DMS53 treated with DMSO at 0.1 percent for 48 hours (cell line): ENCODE measurements at regions not wholly inside any gene's neighbourhood (a gene's known extent, or its start where the extent isn't known, plus 50 kb on each side); places are given as distances from the start of the nearest gene placed in this dataset.
A peak's percentile ranks its signal among the peaks of the same experiment; 100 is the strongest.
"Not testable (repeated sequence)": the region's sequence is repeated elsewhere in the genome, so short reads cannot be mapped to it uniquely, and the experiment has no call there.

ENCODE experiments used
- DNase-seq: peaks from one replicate; lab custom pipeline; 2025; ENCODE audit not compliant: unreplicated experiment; lab: John Stamatoyannopoulos, UW

DNA sequence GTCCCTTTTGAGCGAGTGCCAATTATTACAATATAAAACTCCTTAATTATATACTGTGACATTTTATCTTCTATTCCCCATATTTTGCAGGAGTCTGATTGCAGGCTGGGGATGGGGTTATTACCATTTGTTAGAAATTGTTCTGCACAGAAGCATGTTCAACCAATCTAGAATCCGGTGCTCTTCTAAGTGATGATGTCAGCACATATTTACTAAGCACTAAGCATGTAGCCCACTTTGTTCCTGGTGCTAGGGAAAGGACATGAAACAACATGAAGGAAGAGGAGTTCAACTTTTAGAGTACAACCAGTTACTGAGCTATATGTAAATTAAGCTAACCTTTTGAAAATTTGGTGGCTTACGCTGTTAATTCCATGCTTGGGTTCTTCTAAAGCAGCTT is 52.8 kb upstream of the IL1RAPL2 start:
- DNase-seq: no peak

DNA sequence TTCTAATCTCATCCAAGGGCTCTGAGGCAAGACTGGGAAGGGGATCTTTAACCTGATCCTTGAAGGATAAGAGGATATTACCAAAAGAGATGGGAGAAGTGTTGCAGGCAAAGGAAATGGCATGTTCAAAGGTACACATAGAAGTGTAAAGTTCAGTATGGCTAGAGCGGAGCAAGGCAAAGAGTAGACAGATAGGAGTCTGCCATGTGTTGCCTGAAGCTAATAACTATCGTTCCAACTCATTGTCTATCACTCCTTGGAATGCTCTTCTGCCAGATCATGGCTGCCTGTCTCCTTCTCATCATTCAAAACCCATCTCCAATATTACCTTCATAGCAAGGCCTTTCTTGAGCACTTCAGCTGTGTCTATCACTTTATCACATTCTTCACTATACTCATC is 55.2 kb upstream of the IL1RAPL2 start:
- DNase-seq: no peak

DNA sequence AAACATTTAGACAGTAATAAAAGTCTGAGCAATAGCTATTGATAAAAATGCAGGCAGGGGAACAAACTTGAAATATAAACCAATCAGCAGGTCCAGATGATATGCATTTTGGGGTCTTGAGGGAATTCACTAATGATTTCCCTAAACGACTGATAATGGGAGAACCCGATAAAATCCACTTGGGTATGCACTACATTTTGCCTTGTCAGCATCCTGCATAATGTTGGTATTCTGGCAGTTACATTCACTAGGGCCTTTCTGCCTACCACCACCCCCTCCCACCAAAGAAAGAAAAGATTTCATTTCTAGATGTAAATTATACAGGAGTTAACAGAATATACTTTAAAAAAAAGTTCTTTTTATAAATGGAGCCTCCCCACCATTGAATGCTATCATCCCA is 63.5 kb upstream of the IL1RAPL2 start:
- DNase-seq: no peak

DNA sequence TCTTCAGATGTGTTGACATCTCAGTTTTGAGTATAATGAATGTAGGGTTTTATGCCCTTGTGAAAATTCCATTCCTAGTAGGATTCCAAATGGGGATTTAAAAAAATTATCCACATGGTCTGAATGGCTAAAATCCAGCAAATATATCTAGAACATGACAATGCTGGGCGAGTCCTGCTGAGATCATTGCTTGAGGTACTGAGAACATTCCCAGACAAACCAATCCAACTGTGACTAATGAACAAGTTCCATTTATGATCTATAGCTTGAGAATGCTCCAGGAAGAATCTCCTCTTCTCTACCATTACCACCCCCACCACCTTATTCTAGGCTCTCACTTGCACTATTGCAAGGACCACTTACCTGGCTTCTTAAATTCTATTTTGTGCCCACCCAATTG is 77.2 kb upstream of the IL1RAPL2 start:
- DNase-seq: no peak

DNA sequence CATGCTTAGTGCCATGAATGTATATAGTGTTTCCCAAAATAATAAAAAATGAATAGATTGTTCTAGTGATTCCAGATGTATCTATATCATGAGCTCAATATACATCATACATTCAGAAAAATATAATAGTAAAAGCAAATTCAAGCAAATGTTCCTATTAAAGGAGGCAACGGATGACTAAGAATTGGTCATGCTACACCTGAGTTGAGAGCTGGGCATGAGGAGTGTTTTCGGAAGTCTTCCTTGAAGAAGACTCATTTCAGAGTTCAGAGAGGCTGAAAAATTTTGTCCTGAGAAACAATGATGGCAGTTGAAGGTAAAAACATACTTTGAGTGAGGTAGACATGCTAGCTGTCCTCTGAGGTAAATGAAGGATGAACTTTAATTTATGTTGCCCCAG is 79.3 kb upstream of the IL1RAPL2 start:
- no peak for DNase-seq

DNA sequence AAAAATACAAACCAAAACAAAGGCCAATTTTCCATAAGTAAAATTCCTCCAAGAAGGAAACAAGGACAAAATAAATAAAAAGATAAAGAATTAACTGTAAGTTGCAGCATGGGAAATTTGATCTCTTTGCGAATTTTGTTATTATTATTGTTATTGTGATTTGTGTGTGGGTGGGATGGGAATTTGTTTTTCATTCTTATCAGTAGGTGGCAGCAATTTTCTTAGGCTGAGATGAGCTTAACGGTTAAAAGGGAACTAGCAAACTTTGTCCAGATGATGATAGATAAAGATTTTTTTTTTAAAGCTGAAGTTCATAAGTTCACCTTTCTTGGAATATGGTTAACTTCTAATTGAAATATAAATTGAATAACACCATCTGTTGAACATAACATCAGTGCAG is 83.2 kb upstream of the IL1RAPL2 start:
- DNase-seq: no peak

DNA sequence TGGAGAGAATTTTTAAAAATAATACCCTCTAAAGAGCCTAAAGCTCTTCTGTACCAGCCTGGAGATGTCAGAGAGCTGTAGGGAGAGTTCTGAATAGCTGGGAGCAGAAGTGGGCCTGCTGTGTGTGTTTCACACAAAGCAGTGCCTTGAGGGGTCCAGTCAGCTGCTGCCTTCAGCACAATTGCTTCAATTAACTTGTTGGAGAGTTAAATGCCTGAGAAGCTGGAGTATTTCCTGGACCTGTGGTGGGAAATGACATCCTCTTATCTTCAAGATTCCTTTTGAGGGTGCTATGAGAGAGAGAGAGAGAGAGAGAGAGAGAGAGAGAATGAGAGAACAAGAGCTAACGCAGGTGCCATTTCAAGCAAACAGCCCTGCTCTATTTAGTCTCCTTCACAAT is 96.2 kb upstream of the IL1RAPL2 start:
- no peak for DNase-seq

DNA sequence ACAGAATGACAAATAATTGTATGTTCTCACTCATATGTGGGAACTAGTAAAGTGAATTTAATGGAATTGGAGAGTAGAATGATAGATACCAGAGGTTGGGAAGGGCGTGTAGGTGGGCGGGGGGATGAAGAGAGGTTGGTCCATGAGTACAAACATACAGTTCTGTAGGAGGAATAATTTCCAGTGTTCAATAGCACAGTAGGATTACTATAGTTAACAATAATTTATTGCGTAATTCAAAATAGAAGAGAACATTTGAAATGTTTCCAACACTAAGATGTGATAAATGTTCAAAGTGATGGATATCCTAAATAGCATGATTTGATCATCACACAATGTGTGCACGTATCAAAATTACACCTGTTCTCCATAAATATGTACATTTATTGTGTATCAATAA is 106.2 kb upstream of the IL1RAPL2 start:
- no peak for DNase-seq

DNA sequence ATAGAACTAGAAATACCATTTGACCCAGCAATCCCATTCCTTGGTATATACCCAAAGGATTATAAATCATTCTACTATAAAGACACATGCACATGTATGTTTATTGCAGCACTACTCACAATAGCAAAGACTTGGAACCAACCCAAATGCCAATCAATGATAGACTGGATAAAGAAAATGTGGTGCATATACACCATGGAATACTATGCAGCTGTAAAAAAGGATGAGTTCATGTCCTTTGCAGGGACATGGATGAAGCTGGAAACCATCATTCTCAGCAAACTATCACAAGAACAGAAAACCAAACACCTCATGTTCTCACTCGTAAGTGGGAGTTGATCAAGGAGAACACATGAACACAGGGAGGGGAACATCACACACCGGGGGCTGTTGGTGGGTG is 108.9 kb upstream of the IL1RAPL2 start:
- not testable (repeated sequence) for DNase-seq

DNA sequence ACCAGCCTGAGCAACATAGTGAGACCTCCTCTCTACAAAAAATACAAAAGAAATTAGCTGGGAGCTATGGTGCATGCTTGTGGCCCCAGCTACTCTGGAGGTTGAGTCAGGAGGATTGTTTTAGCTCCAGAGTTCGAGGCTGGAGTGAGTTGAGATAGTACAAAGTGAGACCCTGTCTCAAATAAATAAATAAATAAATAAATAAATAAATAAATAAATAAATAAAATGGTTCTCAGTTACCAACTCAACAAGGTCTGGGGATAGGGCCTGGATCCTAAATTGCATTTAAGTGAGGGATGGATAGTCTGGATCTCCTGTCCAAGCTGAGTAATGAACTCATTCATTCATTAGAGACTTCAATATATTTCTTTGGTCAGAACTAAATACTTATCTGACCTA is 115.7 kb upstream of the IL1RAPL2 start:
- no peak for DNase-seq

DNA sequence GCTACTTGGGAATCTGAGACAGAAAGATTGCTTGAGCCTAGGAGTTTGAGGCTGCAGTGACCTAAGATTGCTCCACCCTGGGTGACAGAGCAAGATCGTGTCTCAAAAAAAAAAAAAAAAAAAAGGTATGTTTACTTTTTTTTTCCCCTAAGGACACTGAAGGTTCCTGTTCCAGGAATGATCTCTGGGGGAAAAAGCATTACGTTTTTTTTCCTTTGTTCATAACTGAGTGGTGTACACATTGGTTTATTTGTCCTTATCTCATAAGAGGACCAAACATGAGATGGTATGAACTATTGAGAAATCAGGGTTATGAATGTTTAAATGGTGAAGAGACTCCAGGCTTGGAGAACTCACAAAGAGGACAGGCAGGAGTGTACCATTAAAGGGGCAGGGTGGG is 120.4 kb upstream of the IL1RAPL2 start:
- no peak for DNase-seq

DNA sequence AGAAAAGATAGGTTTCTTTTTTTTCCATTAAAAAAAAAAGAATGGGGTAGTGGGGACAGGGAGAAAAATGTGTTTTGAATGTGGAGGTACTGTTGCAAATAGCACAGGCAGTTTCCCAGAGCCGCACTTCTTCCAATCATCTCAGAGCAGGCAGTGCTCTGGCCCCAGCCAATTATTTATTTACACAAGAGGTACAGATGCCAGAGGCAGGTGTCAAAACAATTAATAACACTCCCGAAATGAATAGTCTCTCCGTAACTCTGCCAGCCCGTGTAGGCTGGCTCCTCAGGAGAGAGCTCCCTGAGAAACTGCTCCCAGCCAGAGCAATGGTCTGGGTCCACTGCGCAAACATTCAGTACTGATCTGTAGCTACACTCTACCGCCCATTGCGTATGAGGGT is 130.8 kb upstream of the IL1RAPL2 start:
- peak; percentile 77 for DNase-seq

DNA sequence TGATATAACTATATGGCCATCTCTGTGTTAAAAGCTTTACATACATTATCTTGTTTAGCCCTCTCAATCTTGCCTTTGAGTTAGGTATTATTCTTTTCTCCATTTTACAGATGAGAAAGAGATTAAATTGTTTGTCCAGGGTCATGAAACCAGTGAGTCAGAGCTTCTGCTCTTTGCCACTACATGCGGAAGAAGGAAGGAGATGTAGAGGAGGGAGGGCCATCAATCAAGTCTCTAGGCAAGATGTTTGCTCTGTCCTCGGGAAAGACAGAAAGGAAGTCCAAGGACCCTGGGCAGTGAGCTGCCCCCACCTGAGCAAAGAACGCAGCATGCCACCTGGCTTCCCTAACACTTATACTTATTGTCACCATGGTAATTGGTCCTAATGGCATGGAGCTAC is 133.7 kb upstream of the IL1RAPL2 start:
- DNase-seq: no peak

DNA sequence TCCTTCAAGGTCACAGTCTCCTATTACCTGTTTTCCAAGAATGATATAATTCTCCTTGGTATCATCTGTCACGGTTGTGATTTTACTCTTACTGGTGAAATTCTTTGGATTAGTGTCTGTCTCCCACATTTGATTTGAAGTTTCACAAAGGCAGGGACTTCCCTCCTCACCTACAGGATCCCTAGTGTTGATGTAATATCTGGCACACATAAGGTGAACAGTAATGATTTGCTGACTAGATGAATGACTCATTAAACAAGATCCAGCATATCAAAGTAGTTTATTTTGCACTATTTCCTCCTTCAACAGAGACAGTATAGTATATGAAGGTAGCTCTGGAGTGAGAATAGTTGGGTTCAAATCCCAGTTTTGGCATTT is 135.3 kb upstream of the IL1RAPL2 start:
- DNase-seq: no peak

DNA sequence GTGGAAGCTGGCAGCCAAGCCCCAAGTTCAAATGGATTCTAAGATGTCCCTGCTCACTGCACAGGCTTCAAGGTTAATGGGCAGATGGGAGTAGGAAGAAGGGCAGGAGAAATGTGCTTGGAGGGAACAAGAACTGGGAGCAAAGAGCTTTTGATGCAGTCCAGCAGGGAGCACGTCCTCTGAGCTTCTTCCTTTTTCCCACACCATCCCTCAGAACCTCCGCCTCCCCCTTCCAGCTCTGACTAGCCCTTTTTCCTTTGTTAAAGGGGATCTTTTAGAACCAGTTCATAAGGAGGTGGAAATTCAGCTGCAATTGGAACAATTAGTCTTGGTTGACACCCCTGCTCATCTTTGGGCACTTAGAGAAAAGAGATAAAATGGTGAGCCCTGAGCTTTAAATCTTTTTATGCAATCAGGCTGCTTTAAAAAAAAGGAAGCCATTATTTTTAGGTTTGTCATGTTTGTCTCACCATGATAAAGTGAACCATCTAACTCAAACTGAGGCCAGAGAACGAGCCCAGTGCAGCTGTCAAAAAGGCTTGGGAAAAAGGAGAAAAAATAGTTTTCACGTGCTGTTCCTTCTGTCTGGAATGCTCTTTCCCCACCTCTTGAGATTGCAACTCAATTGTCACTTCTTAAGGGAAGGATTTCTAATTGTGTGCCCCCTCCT is 135.8 kb upstream of the IL1RAPL2 start:
- no peak for DNase-seq

DNA sequence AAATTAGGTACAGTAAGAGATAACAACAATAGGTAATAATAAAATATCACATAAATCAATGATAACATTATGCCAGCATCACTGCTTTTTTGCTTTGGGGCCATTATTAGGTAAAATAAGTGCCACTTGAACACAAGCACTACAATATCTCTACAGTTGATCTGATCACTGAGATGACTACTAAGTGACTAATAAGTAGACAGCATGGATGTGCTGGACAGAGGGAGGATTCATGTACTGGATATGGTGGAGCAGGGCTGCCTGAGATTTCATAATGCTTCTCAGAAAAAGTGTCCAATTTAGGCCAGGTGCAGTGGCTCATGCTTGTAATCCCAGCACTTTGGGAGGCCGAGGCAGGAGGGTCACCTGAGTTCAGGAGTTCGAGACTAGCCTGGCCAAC is 137.8 kb upstream of the IL1RAPL2 start:
- DNase-seq: no peak

DNA sequence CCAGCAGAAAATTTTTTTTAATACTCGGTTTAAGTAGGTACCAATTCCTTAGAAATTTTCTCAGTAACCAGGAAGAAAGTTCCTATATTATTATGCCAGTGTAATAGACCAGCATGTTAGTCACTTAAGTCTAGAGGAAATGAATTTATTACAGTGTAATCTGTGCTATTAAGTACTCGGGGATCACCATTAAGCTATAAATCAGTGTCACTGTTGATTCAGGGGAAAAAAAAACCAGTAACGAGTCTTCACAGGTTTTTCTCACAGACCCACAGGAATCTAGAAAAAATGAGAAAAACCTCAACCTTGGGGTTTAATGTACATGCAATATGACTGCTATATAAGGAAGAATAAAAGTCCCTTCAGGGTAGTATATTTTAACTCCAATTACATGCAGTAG is 138.3 kb upstream of the IL1RAPL2 start:
- DNase-seq: no peak

DNA sequence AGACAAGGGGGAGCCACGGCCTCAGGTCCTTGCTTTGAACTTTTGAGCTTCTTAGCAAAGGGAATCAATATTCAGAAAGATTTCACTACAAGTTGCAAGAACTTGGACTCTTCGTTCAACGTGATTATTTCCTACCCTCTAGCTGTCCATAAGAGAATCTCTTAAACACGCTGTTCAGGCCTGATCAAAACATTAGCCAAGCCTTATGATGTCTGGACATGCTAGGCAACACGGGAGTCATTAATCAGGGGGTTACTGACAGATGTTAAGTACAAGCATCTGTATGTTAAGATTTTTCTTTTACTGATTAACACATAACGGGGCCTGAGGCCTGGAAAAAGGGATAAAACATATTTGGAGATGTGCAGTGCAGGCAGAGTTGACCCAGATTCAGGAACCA is 138.9 kb upstream of the IL1RAPL2 start:
- no peak for DNase-seq

DNA sequence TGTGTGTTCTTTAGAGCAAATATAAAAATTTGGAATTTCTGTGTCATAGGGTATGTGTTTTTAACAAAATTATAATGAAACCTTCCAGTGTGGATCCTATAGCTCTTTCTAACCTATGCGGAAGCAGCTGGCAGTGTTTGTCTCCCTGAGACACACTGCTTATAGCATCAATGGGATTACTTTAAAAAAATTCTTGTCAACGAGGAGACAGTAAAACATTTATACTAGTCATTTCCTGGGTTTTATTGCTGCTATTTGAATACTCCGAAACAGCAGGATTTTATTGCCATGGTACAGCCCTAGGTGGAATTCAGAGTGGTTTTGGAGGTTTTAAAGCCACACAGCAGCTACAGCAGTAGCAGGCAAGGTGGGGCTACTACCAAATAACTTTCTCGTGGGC is 145.1 kb upstream of the IL1RAPL2 start:
- DNase-seq: no peak

DNA sequence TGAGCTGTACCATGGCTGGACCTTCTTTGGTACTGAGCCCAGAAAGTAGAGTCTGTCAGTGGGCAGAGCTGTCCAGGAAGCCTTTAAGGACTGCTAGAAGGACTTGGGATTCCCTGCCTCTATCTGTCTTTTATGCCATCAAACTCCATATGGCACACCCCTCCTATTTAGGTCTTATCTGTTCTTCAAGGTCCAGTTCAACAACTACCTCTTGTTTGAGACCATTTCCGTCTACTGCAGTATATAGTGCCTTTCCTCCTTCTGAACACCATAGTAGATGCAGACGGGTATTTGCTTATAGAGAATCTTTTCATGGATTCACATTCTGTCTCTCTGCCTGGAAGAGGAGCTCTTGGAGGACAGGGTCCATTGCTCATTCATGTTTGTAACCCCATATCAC is 146.1 kb upstream of the IL1RAPL2 start:
- no peak for DNase-seq

DNA sequence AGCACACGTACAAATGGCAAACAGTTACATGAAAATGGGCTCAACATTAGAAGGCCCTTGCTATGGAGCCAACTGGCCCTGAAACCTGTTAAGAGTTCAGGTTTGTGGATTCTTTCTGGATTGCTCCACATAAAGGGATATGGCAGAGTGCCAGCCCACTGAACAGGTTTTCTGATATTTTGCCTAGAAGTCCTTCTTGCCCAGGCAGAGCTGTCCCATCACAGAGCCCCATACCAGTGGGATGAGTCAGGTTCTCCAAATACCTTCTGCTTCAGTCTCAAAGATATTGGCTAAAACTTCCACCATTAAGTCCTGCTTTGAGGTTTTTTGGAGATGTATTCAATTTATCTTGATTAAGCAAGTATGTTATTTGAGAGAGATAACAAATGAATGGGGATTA is 146.8 kb upstream of the IL1RAPL2 start:
- DNase-seq: no peak

DNA sequence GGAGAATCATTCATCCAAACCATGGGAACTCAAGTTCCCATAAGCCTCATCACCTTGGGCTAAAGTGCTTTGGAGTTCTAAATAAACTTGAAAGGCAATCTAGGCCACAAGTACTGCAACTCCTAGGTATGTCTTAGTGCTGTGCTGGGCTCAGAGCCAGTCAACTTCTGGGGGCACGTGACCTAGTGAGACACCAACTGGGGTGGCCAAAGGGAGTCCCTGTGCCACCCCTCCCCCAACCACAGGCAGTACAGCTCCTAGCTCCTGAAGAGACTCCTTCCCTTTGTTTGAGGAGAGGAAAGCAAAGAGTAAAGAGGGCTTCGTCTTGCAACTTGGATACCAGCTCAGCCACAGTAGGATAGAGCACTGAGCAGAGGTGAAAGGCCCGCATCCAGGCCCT is 154.2 kb upstream of the IL1RAPL2 start:
- no peak for DNase-seq

DNA sequence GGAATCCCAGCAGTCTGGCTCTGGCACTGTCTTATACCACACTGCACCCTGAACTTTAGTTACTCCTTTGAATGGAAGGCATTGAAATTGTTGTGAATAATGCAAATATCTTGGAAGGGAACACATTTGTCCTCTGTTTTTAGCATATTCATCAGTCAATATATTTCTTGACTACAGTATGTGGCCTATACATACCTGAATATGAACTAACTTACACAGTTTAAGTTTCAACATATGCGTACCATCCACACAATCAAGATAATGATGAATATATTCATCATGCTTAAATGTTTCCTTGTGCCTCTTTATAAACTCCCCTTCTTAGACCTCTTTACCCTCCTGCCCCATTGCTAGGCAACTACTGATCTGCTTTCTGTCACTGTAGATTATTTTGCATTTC is 145.7 kb upstream of the ESX1 start:
- no peak for DNase-seq

DNA sequence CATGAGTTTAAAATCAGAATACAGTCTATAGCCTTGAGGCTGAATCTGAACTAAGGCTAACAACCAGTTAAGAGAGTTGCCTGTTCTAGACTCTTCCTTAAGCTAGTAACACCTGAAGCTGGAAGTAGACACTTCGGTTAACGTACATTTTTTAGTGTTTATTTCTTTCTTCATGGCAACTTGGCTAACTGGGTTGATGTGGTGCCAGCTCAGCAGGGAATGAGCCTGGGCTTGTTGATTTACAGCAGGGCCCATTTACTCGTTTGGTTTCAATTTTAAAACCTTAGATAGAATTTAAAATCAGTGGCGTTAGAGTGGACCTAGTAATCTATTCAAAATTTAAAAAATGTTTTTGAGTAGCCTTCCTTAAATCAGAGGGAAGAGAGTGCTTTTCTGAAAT is 137.6 kb upstream of the ESX1 start:
- no peak for DNase-seq
